Vagina (tissue), 2 donors: ENCODE measurements at regions not wholly inside any gene's neighbourhood (a gene's known extent, or its start where the extent isn't known, plus 50 kb on each side); places are given as distances from the start of the nearest gene placed in this dataset.

Experiments used
- POLR2AphosphoS5 ChIP-seq, 2 donors: sonication (generic); formaldehyde crosslinking; IDR thresholded peaks; one replicate each; pipeline ENCODE4 v1.9.0; 2017; ENCODE audit warnings: antibody characterized with exemption in 2 of 2, mild to moderate bottlenecking in 2 of 2, low read depth in 1 of 2; ENCODE audit not compliant: insufficient read depth in 1 of 2
- TF ChIP-seq, protein P1 (sequence below), 3 experiments: fragments of 450-650 bp in 2 of 3; fragments of 200-600 bp in 1 of 3; sonication (generic) in 1 of 3; IDR thresholded peaks; one replicate each; pipeline ENCODE4 v1.5.1; 2017 to 2019; ENCODE audit warnings: antibody characterized with exemption in 3 of 3, mild to moderate bottlenecking in 2 of 3, moderate library complexity in 2 of 3

DNA sequence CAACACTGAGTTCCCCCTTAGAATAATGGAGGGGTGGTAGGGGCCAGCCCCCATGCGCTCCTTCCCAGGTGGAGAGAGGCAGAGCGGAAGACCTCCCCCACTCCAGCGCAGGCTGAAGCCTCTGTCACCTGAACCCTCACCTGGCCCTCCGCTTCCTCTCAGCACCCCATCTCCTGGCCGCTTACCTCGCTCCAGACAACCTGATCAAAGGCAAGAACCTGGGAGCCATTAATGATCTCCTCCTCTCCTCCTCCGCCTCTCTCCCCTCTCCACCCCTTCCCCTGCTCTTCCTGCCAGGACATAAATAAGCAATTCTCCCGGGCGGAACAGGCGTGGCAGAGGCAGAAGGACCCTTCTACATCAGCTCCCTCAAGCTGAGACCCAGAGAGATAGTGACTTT lies 110.2 kb upstream of the LHX1 start:
- TF ChIP-seq, protein P1, sequence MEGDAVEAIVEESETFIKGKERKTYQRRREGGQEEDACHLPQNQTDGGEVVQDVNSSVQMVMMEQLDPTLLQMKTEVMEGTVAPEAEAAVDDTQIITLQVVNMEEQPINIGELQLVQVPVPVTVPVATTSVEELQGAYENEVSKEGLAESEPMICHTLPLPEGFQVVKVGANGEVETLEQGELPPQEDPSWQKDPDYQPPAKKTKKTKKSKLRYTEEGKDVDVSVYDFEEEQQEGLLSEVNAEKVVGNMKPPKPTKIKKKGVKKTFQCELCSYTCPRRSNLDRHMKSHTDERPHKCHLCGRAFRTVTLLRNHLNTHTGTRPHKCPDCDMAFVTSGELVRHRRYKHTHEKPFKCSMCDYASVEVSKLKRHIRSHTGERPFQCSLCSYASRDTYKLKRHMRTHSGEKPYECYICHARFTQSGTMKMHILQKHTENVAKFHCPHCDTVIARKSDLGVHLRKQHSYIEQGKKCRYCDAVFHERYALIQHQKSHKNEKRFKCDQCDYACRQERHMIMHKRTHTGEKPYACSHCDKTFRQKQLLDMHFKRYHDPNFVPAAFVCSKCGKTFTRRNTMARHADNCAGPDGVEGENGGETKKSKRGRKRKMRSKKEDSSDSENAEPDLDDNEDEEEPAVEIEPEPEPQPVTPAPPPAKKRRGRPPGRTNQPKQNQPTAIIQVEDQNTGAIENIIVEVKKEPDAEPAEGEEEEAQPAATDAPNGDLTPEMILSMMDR (IDR thresholded peaks at IDR 0.05), result no peak
- no peak for TF ChIP-seq POLR2AphosphoS5 (IDR thresholded peaks at IDR 0.05; ENCODE audit: insufficient read depth in 1 of 2, low read depth in 1 of 2)
